BE2C (cell line): ENCODE measurements at regions not wholly inside any gene's neighbourhood (a gene's known extent, or its start where the extent isn't known, plus 50 kb on each side); places are given as distances from the start of the nearest gene placed in this dataset.

ENCODE experiments used
- DNase-seq: peaks from one replicate; pipeline ENCODE4 v3.0.0-alpha.2; 2020
- H3K27me3 ChIP-seq: fragments of 250-450 bp; sonication (Bioruptor Pico); 2 replicates; pipeline ENCODE4 v1.5.1; 2020; ENCODE audit warnings: mild to moderate bottlenecking
- H3K36me3 ChIP-seq: fragments of 250-450 bp; sonication (Bioruptor Pico); 2 replicates; pipeline ENCODE4 v1.5.1; 2020; ENCODE audit warnings: mild to moderate bottlenecking
- H3K4me1 ChIP-seq: fragments of 250-450 bp; sonication (Bioruptor Pico); 2 replicates; pipeline ENCODE4 v1.5.1; 2020
- H3K4me3 ChIP-seq: 2 replicates; pipeline ENCODE4 v1.5.1; 2011; ENCODE audit warnings: low read depth, low read length
- H3K9me3 ChIP-seq: fragments of 250-450 bp; sonication (Bioruptor Pico); 2 replicates; pipeline ENCODE4 v1.5.1; 2020
- CTCF ChIP-seq: IDR thresholded peaks from 2 replicates; pipeline ENCODE4 v1.5.1; 2012; ENCODE audit warnings: mild to moderate bottlenecking, low read depth, low read length

GRCh38 chr9:100671898-100672297 lies 94.0 kb downstream of the CAVIN4 start:
- no peak overlapping the region for H3K4me3 ChIP-seq
- H3K36me3 ChIP-seq: no peaks in the 10 kb centered on the region
- no peaks in the 10 kb centered on the region for H3K27me3 ChIP-seq
- no peaks in the 10 kb centered on the region for H3K9me3 ChIP-seq
- no peaks in the 10 kb centered on the region for H3K4me1 ChIP-seq
- no peak for DNase-seq
- TF ChIP-seq CTCF: no peak

GRCh38 chr9:100673249-100673648 lies 95.4 kb downstream of the CAVIN4 start:
- Histone ChIP-seq H3K4me1 (no peaks in the 10 kb centered on the region), H3K27me3 (no peaks in the 10 kb centered on the region), H3K4me3 (no peak overlapping the region), H3K9me3 (no peaks in the 10 kb centered on the region), H3K36me3 (no peaks in the 10 kb centered on the region)
- TF ChIP-seq CTCF: no peak
- DNase-seq: no peak

GRCh38 chr9:100674419-100675122 lies 96.7 kb downstream of the CAVIN4 start:
- no peaks in the 10 kb centered on the region for H3K36me3 ChIP-seq
- no peak for DNase-seq
- no peaks in the 10 kb centered on the region for H3K27me3 ChIP-seq
- H3K4me1 ChIP-seq: no peaks in the 10 kb centered on the region
- H3K4me3 ChIP-seq: no peak overlapping the region
- no peaks in the 10 kb centered on the region for H3K9me3 ChIP-seq
- TF ChIP-seq CTCF: no peak

- no peak for DNase-seq
- Histone ChIP-seq H3K9me3 (no peaks in the 10 kb centered on the region), H3K4me1 (no peaks in the 10 kb centered on the region), H3K4me3 (no peak overlapping the region), H3K36me3 (no peaks in the 10 kb centered on the region), H3K27me3 (no peaks in the 10 kb centered on the region)
- no peak for TF ChIP-seq CTCF
Observed at GRCh38 chr9:100679834-100680233, 102.0 kb downstream of the CAVIN4 start.

GRCh38 chr9:100686420-100686819 lies 108.5 kb downstream of the CAVIN4 start:
- Histone ChIP-seq H3K4me1 (no peaks in the 10 kb centered on the region), H3K4me3 (no peak overlapping the region), H3K36me3 (no peaks in the 10 kb centered on the region), H3K9me3 (no peaks in the 10 kb centered on the region), H3K27me3 (no peaks in the 10 kb centered on the region)
- no peak for TF ChIP-seq CTCF
- DNase-seq: no peak

GRCh38 chr9:100689635-100690034 lies 111.8 kb downstream of the CAVIN4 start:
- H3K27me3 ChIP-seq: no peaks in the 10 kb centered on the region
- H3K9me3 ChIP-seq: no peaks in the 10 kb centered on the region
- no peak overlapping the region for H3K4me3 ChIP-seq
- no peak for TF ChIP-seq CTCF
- no peak for DNase-seq
- no peaks in the 10 kb centered on the region for H3K4me1 ChIP-seq
- no peaks in the 10 kb centered on the region for H3K36me3 ChIP-seq
